IMR-90 (cell line): ENCODE measurements at regions not wholly inside any gene's neighbourhood (a gene's known extent, or its start where the extent isn't known, plus 50 kb on each side); places are given as distances from the start of the nearest gene placed in this dataset.

Experiments
- ATAC-seq: fragments of 200-7000 bp; cut with Tn5 transposase; 2 replicates; pipeline ENCODE4 v1.9.1; 2020; ENCODE audit warnings: low read depth, mild to moderate bottlenecking, moderate library complexity
- BruUV-seq: library from RNA; stranded (reverse); fragments of 400-500 nt; replicated peaks from 2 replicates; lab custom pipeline; 2021; lab: Mats Ljungman, UMichigan
- CTCF ChIA-PET: fragments of 300-600 bp; formaldehyde crosslinking; extraction: SDS; loops from one replicate; lab custom pipeline; 2021; ENCODE audit warnings: antibody characterized with exemption; lab: Yijun Ruan, JAX
- POLR2A ChIA-PET: fragments of 300-600 bp; sonication (Branson Sonifier 250); formaldehyde crosslinking; loops from one replicate; lab custom pipeline; 2022; ENCODE audit warnings: antibody characterized with exemption; ENCODE audit not compliant: unreplicated experiment; lab: Charles Lee
- DNase-seq: peaks from one replicate; pipeline ENCODE4 v3.0.0; 2013
- H2AFZ ChIP-seq: replicated peaks from 2 replicates; pipeline ENCODE3; 2013; ENCODE audit warnings: low read length, mild to moderate bottlenecking; ENCODE audit not compliant: poor library complexity
- H2AK5ac ChIP-seq: 2 replicates; pipeline ENCODE4 v1.6.1; 2013; ENCODE audit warnings: low read depth, low read length, inconsistent platforms
- H2AK9ac ChIP-seq: replicated peaks from 2 replicates; pipeline ENCODE3; 2013; ENCODE audit warnings: mild to moderate bottlenecking, low read depth, low read length, moderate library complexity; ENCODE audit not compliant: poor library complexity
- H2BK120ac ChIP-seq: 2 replicates; pipeline ENCODE4 v1.6.1; 2013; ENCODE audit warnings: low read depth, low read length, inconsistent platforms
- H2BK15ac ChIP-seq: 3 replicates; pipeline ENCODE4 v1.6.1; 2013; ENCODE audit warnings: low read depth, low read length, inconsistent platforms
- H2BK20ac ChIP-seq: 2 replicates; pipeline ENCODE4 v1.6.1; 2013; ENCODE audit warnings: low read depth, mild to moderate bottlenecking, inconsistent platforms, low read length, moderate library complexity
- H2BK5ac ChIP-seq: 2 replicates; pipeline ENCODE4 v1.6.1; 2013; ENCODE audit warnings: mild to moderate bottlenecking, low read depth, low read length, inconsistent platforms; ENCODE audit not compliant: poor library complexity, severe bottlenecking
- H3K14ac ChIP-seq: replicated peaks from 2 replicates; pipeline ENCODE4 v1.6.1; 2013; ENCODE audit warnings: low read depth, low read length, inconsistent platforms
- H3K18ac ChIP-seq: 2 replicates; pipeline ENCODE4 v1.6.1; 2013; ENCODE audit warnings: low read depth, low read length, control low read depth
- H3K23ac ChIP-seq: 2 replicates; pipeline ENCODE4 v1.6.1; 2013; ENCODE audit warnings: low read depth, low read length, inconsistent platforms
- H3K27ac ChIP-seq: 2 replicates; pipeline ENCODE4 v1.5.1; 2013; ENCODE audit warnings: mild to moderate bottlenecking, control low read depth, low read length; ENCODE audit not compliant: insufficient read depth
- H3K27me3 ChIP-seq: 2 replicates; pipeline ENCODE4 v1.6.1; 2013; ENCODE audit warnings: low read length; ENCODE audit not compliant: control insufficient read depth, insufficient read depth
- H3K36me3 ChIP-seq: 2 replicates; pipeline ENCODE4 v1.6.1; 2013; ENCODE audit warnings: low read length, mixed read lengths; ENCODE audit not compliant: control insufficient read depth, insufficient read depth
- H3K4ac ChIP-seq: 2 replicates; pipeline ENCODE4 v1.6.1; 2013; ENCODE audit warnings: low read depth, low read length, inconsistent platforms
- H3K4me1 ChIP-seq: 2 replicates; pipeline ENCODE4 v1.6.1; 2013; ENCODE audit warnings: low read length, mixed read lengths; ENCODE audit not compliant: control insufficient read depth, insufficient read depth
- H3K4me2 ChIP-seq: 2 replicates; pipeline ENCODE4 v1.6.1; 2013; ENCODE audit warnings: low read depth, mild to moderate bottlenecking, control low read depth, low read length, moderate library complexity
- H3K4me3 ChIP-seq: 2 replicates; pipeline ENCODE4 v1.5.1; 2013; ENCODE audit warnings: low read depth, mild to moderate bottlenecking, control low read depth, low read length, moderate library complexity; ENCODE audit not compliant: insufficient read depth
- H3K56ac ChIP-seq: 2 replicates; pipeline ENCODE4 v1.6.1; 2013; ENCODE audit warnings: low read length, inconsistent platforms; ENCODE audit not compliant: insufficient read depth; ENCODE audit errors: extremely low read depth
- H3K79me1 ChIP-seq, 2 experiments: 2 replicates each; pipeline ENCODE4 v1.6.1; 2013; ENCODE audit warnings: low read length in 2 of 2, inconsistent platforms in 1 of 2, low read depth in 1 of 2
- H3K9ac ChIP-seq: 2 replicates; pipeline ENCODE4 v1.6.1; 2013; ENCODE audit warnings: low read depth, low read length, control low read depth
- H3K9me1 ChIP-seq: 2 replicates; pipeline ENCODE4 v1.6.1; 2013; ENCODE audit warnings: low read length, inconsistent platforms; ENCODE audit not compliant: insufficient read depth
- H3K9me3 ChIP-seq: 2 replicates; pipeline ENCODE4 v1.6.1; 2013; ENCODE audit warnings: low read length; ENCODE audit not compliant: control insufficient read depth, insufficient read depth
- H4K20me1 ChIP-seq: 2 replicates; pipeline ENCODE4 v1.6.1; 2013; ENCODE audit warnings: low read length, inconsistent platforms; ENCODE audit not compliant: insufficient read depth
- H4K5ac ChIP-seq: 2 replicates; pipeline ENCODE4 v1.6.1; 2013; ENCODE audit warnings: mild to moderate bottlenecking, low read depth, low read length, control low read depth
- H4K8ac ChIP-seq, 2 experiments: 2 replicates each; pipeline ENCODE4 v1.6.1; 2013; ENCODE audit warnings: low read depth in 2 of 2, low read length in 2 of 2, control low read depth in 1 of 2, inconsistent platforms in 1 of 2
- H4K91ac ChIP-seq: 2 replicates; pipeline ENCODE4 v1.6.1; 2013; ENCODE audit warnings: low read depth, low read length, inconsistent platforms; ENCODE audit not compliant: insufficient read depth
- BHLHE40 ChIP-seq: fragments of 150-350 bp; IDR thresholded peaks from 2 replicates; pipeline ENCODE4 v1.6.1; 2016; ENCODE audit warnings: mild to moderate bottlenecking, low read depth, low read length
- CEBPB ChIP-seq: IDR thresholded peaks from 2 replicates; pipeline ENCODE4 v1.6.1; 2012; ENCODE audit warnings: low read depth, low read length, improper control_type of control experiment
- CHD1 ChIP-seq: IDR thresholded peaks from 2 replicates; pipeline ENCODE4 v1.6.1; 2012; ENCODE audit warnings: low read depth, low read length, improper control_type of control experiment
- FOS ChIP-seq: fragments of 150-350 bp; IDR thresholded peaks from 2 replicates; pipeline ENCODE4 v1.6.1; 2016; ENCODE audit warnings: low read depth, low read length
- MAFK ChIP-seq: IDR thresholded peaks from 2 replicates; pipeline ENCODE4 v1.6.1; 2012; ENCODE audit warnings: low read depth, low read length, improper control_type of control experiment
- MAZ ChIP-seq: IDR thresholded peaks from 2 replicates; pipeline ENCODE4 v1.6.1; 2012; ENCODE audit warnings: low read depth, mild to moderate bottlenecking, low read length, improper control_type of control experiment, moderate library complexity, borderline replicate concordance
- MXI1 ChIP-seq: IDR thresholded peaks from 2 replicates; pipeline ENCODE4 v1.6.1; 2012; ENCODE audit warnings: low read depth, mild to moderate bottlenecking, low read length, moderate library complexity, borderline replicate concordance
- NFE2L2 ChIP-seq: fragments of 150-350 bp; IDR thresholded peaks from 2 replicates; pipeline ENCODE4 v1.6.1; 2016; ENCODE audit warnings: low read depth, mild to moderate bottlenecking, low read length
- RAD21 ChIP-seq: IDR thresholded peaks from 2 replicates; pipeline ENCODE4 v1.6.1; 2012; ENCODE audit warnings: low read length, improper control_type of control experiment
- RCOR1 ChIP-seq: IDR thresholded peaks from 2 replicates; pipeline ENCODE4 v1.6.1; 2012; ENCODE audit warnings: mild to moderate bottlenecking, low read length, improper control_type of control experiment; ENCODE audit not compliant: insufficient replicate concordance
- RFX5 ChIP-seq: IDR thresholded peaks from 2 replicates; pipeline ENCODE4 v1.8.0; 2012; ENCODE audit warnings: low read depth, mild to moderate bottlenecking, low read length, moderate library complexity
- SMC3 ChIP-seq: fragments of 150-350 bp; IDR thresholded peaks from 2 replicates; pipeline ENCODE4 v1.6.1; 2016; ENCODE audit warnings: low read depth, mild to moderate bottlenecking, antibody characterized with exemption, low read length, moderate library complexity
- WGBS, 2 experiments: methylation state at CpG; one replicate each; pipeline versions ENCODE4 v1.1.5 to v1.1.7; 2013; ENCODE audit warnings: missing lambda C conversion rate in 2 of 2; ENCODE audit not compliant: insufficient read length in 1 of 2; ENCODE audit errors: extremely low coverage in 2 of 2; 5-methylcytosine and 5-hydroxymethylcytosine counted together
- dilution Hi-C: fragments of 300-500 bp; cut with HindIII; formaldehyde crosslinking; loops from one replicate; pipeline ENCODE4 v1.14.3; 2018; ENCODE audit warnings: low sequenced_read_pairs; ENCODE audit not compliant: unreplicated experiment
- in situ Hi-C: fragments of 300-500 bp; cut with MboI; formaldehyde crosslinking; loops from 3 replicates; pipeline ENCODE4 v1.14.3; 2019; ENCODE audit warnings: low sequenced_read_pairs, inconsistent platforms, mixed read lengths
- intact Hi-C: fragments of 100-400 bp; cut with micrococcal nuclease; formaldehyde crosslinking; loops from 2 replicates; pipeline ENCODE4 v1.10.0; 2022
- TF ChIP-seq, protein P1 (sequence below): conservative IDR thresholded peaks from 2 replicates; pipeline ENCODE4 v1.5.1; 2012; ENCODE audit warnings: mild to moderate bottlenecking, low read depth, low read length, improper control_type of control experiment
- TF ChIP-seq, protein P2 (sequence below): fragments of 150-350 bp; IDR thresholded peaks from 2 replicates; pipeline ENCODE4 v1.6.1; 2016; ENCODE audit warnings: low read depth, mild to moderate bottlenecking, low read length, moderate library complexity, borderline replicate concordance

DNA sequence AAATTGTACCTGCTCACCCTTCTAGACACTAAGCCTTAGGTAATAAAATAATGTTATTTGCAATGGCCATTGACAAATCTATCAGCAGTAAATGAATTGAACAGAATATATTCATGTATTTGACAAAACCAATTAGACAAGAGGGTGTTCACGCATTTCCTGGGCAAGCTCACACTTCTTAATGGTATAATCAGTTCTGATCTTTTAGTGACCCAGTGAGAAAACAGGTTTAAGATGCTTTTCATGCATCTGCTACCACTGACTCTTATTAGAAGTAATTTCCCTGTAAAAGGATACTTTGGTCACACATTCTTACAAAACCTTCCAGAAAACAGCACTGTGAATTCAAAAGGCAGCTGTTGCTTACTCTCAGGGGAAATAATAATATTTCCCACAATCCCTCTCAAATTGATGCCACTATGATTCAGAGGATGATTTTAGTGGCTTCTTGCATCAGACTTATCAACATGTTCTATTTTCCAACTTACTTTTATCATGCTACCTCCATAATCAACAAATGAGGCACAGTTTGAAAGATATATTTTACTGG lies 313.9 kb upstream of the NWD2 start:
- no peak overlapping the region for H2BK5ac ChIP-seq
- no peak overlapping the region for H4K8ac ChIP-seq
- DNase-seq (no peak), ATAC-seq (no peak)
- no peak overlapping the region for H3K23ac ChIP-seq
- CTCF ChIA-PET = no interaction called here
- intact Hi-C loops = no loop called here
- no peak overlapping the region for H2BK20ac ChIP-seq
- dilution Hi-C loops = no loop called here
- no peak overlapping the region for H3K4ac ChIP-seq
- no peak overlapping the region for H4K5ac ChIP-seq
- no peaks in the 10 kb centered on the region for H3K27me3 ChIP-seq
- no peak overlapping the region for H3K4me2 ChIP-seq
- in situ Hi-C loops = no loop called here
- no peak overlapping the region for H2AFZ ChIP-seq
- no peak overlapping the region for H2AK9ac ChIP-seq
- no CpG with 5 or more reads among the region's 1 CpG for WGBS, 2 experiments
- no peak overlapping the region for H3K14ac ChIP-seq
- peaks cover 8% of the 10 kb centered on the region; the same call in 1 of the 2 replicates for H3K9me3 ChIP-seq
- no peak overlapping the region for H3K56ac ChIP-seq
- no peaks in the 10 kb centered on the region for H3K79me1 ChIP-seq
- no peaks in the 10 kb centered on the region for H3K9me1 ChIP-seq
- H4K20me1 ChIP-seq = no peaks in the 10 kb centered on the region
- H2AK5ac ChIP-seq = no peak overlapping the region
- no peak overlapping the region for H2BK120ac ChIP-seq
- POLR2A ChIA-PET = no interaction called here
- no TSS peak for BruUV-seq
- H2BK15ac ChIP-seq = no peak overlapping the region
- no peak overlapping the region for H4K91ac ChIP-seq
- no peaks in the 10 kb centered on the region for H3K4me1 ChIP-seq
- no peak overlapping the region for H3K27ac ChIP-seq
- no peak overlapping the region for H3K18ac ChIP-seq
- H3K36me3 ChIP-seq = no peaks in the 10 kb centered on the region
- no peak overlapping the region for H3K4me3 ChIP-seq
- TF ChIP-seq MAZ (no peak), RFX5 (no peak), FOS (no peak), NFE2L2 (no peak), MAFK (no peak), CEBPB (no peak), CHD1 (no peak), RCOR1 (no peak), SMC3 (no peak), BHLHE40 (no peak), MXI1 (no peak), RAD21 (no peak)
- TF ChIP-seq, protein P1, sequence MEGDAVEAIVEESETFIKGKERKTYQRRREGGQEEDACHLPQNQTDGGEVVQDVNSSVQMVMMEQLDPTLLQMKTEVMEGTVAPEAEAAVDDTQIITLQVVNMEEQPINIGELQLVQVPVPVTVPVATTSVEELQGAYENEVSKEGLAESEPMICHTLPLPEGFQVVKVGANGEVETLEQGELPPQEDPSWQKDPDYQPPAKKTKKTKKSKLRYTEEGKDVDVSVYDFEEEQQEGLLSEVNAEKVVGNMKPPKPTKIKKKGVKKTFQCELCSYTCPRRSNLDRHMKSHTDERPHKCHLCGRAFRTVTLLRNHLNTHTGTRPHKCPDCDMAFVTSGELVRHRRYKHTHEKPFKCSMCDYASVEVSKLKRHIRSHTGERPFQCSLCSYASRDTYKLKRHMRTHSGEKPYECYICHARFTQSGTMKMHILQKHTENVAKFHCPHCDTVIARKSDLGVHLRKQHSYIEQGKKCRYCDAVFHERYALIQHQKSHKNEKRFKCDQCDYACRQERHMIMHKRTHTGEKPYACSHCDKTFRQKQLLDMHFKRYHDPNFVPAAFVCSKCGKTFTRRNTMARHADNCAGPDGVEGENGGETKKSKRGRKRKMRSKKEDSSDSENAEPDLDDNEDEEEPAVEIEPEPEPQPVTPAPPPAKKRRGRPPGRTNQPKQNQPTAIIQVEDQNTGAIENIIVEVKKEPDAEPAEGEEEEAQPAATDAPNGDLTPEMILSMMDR = no peak
- TF ChIP-seq, protein P2, sequence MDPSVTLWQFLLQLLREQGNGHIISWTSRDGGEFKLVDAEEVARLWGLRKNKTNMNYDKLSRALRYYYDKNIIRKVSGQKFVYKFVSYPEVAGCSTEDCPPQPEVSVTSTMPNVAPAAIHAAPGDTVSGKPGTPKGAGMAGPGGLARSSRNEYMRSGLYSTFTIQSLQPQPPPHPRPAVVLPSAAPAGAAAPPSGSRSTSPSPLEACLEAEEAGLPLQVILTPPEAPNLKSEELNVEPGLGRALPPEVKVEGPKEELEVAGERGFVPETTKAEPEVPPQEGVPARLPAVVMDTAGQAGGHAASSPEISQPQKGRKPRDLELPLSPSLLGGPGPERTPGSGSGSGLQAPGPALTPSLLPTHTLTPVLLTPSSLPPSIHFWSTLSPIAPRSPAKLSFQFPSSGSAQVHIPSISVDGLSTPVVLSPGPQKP = no peak
- no peak overlapping the region for H3K9ac ChIP-seq
